GM19239 (cell line): ENCODE measurements at regions not wholly inside any gene's neighbourhood (a gene's known extent, or its start where the extent isn't known, plus 50 kb on each side); places are given as distances from the start of the nearest gene placed in this dataset.
"Not testable (repeated sequence)": the region's sequence is repeated elsewhere in the genome, so short reads cannot be mapped to it uniquely, and the experiment has no call there.

Experiments
- DNase-seq: peaks from one replicate; pipeline ENCODE4 v3.0.0; 2011; ENCODE audit warnings: low spot score; ENCODE audit not compliant: insufficient read length
- FAIRE-seq: peaks from 2 replicates; lab custom pipeline; 2011; peaks lifted over from hg19 to GRCh38; lab: Jason Lieb, UNC

- DNase-seq (no peak), FAIRE-seq (no peak)
Observed at GRCh38 chr9:93761822-93762221, 185.4 kb downstream of the PHF2 start.

- FAIRE-seq (no peak), DNase-seq (no peak)
Observed at GRCh38 chr9:93750045-93750444, 173.7 kb downstream of the PHF2 start.

- not testable (repeated sequence) for DNase-seq, FAIRE-seq
Observed at GRCh38 chr9:93748827-93749226, 172.4 kb downstream of the PHF2 start.

- DNase-seq, result no peak
- FAIRE-seq, result no peak
Observed at GRCh38 chr9:93731963-93732362, 155.6 kb downstream of the PHF2 start.

GRCh38 chr9:93730648-93731047 lies 154.3 kb downstream of the PHF2 start:
- DNase-seq, result no peak
- FAIRE-seq, result no peak

- DNase-seq (no peak), FAIRE-seq (no peak)
Observed at GRCh38 chr9:93730217-93730616, 153.8 kb downstream of the PHF2 start.
